H1 (cell line): ENCODE measurements at regions not wholly inside any gene's neighbourhood (a gene's known extent, or its start where the extent isn't known, plus 50 kb on each side); places are given as distances from the start of the nearest gene placed in this dataset.

Experiments used
- CBX5 ChIP-seq: fragments of 300-800, 300-1000 bp; sonication (generic); IDR thresholded peaks from 2 replicates; pipeline ENCODE4 v1.7.1; 2016; ENCODE audit warnings: antibody characterized with exemption, low read length, low read depth
- CEBPB ChIP-seq: IDR thresholded peaks from 2 replicates; pipeline ENCODE4 v1.6.1; 2012; ENCODE audit warnings: low read depth, low read length
- CHD2 ChIP-seq: IDR thresholded peaks from 2 replicates; pipeline ENCODE4 v1.6.1; 2012; ENCODE audit warnings: low read length, improper control_type of control experiment
- CTCF ChIP-seq, 3 experiments: IDR thresholded peaks; 1 replicate in 2 of 3; 2 replicates in 1 of 3; pipeline versions ENCODE4 v1.5.1 to v1.6.1; 2011; ENCODE audit warnings: low read length in 3 of 3, mild to moderate bottlenecking in 3 of 3, inconsistent platforms in 2 of 3, low read depth in 1 of 3, moderate library complexity in 1 of 3; ENCODE audit not compliant: insufficient read depth in 1 of 3; ENCODE audit errors: control extremely low read depth in 1 of 3
- POLR2AphosphoS5 ChIP-seq: IDR thresholded peaks from 2 replicates; pipeline ENCODE4 v1.6.1; 2011; ENCODE audit warnings: low read depth, low read length
- RXRA ChIP-seq: IDR thresholded peaks from 2 replicates; pipeline ENCODE4 v1.6.1; 2011; ENCODE audit warnings: low read depth, mild to moderate bottlenecking, low read length, moderate library complexity; ENCODE audit not compliant: insufficient read depth
- TAF1 ChIP-seq: IDR thresholded peaks from 2 replicates; pipeline ENCODE4 v1.6.1; 2011; ENCODE audit warnings: mild to moderate bottlenecking, low read depth, low read length
- YY1 ChIP-seq: IDR thresholded peaks from 2 replicates; pipeline ENCODE4 v1.6.1; 2011; ENCODE audit warnings: low read depth, mild to moderate bottlenecking, low read length

DNA sequence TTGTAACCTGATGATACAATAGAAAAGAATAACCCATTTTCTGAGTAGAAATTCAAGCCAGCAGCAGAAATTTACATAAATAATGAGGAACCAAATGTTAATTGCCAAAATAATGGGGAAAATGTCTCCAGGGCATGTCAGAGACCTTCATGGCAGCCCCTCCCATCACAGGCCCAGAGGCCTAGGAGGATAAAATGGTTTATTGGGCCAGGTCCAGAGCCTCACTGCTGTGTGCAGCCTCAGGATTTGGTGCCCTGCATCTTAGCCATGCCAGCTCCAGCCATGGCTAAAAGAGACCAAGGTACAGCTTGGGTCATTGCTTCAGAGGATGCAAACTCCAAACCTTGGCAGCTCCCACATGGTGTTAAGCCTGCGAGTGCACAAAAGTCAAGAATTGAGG lies 352.1 kb upstream of the MEIS2 start:
- TF ChIP-seq TAF1 (no peak), CTCF (IDR thresholded peaks at IDR 0.05; ENCODE audit: control extremely low read depth in 1 of 3, insufficient read depth in 1 of 3, low read depth in 1 of 3, low read length in 3 of 3) (no peak), POLR2AphosphoS5 (no peak), YY1 (no peak), CEBPB (no peak), RXRA (no peak), CHD2 (no peak), CBX5 (no peak)
